C4-2B (cell line): ENCODE measurements at regions not wholly inside any gene's neighbourhood (a gene's known extent, or its start where the extent isn't known, plus 50 kb on each side); places are given as distances from the start of the nearest gene placed in this dataset.

Source experiments
- ZFX ChIP-seq: fragments of 450-650 bp; IDR thresholded peaks from 2 replicates; pipeline ENCODE4 v1.6.1; 2017
- TF ChIP-seq, protein P1 (sequence below): fragments of 450-650 bp; conservative IDR thresholded peaks from 2 replicates; pipeline ENCODE4 v1.5.1; 2017; ENCODE audit warnings: mild to moderate bottlenecking

DNA sequence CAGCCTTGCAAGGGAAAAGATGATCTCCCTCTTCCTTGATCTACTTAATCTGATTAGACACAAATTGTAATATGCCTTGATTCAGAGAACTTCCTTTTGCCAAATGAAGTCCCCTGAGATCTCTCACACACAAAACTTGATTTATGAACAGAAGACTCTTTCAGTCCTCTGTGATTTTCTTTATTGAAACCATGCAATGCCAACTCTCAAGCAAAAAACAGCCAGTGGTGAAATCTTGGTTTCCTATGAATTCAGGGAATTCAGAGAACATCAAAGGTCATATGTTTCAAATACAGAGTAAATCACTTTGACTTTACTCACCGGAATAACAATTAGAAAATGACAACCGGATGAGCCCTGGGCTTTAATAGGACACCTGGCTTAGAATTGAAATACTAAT, 211.7 kb downstream of the ABHD5 start:
- TF ChIP-seq, protein P1, sequence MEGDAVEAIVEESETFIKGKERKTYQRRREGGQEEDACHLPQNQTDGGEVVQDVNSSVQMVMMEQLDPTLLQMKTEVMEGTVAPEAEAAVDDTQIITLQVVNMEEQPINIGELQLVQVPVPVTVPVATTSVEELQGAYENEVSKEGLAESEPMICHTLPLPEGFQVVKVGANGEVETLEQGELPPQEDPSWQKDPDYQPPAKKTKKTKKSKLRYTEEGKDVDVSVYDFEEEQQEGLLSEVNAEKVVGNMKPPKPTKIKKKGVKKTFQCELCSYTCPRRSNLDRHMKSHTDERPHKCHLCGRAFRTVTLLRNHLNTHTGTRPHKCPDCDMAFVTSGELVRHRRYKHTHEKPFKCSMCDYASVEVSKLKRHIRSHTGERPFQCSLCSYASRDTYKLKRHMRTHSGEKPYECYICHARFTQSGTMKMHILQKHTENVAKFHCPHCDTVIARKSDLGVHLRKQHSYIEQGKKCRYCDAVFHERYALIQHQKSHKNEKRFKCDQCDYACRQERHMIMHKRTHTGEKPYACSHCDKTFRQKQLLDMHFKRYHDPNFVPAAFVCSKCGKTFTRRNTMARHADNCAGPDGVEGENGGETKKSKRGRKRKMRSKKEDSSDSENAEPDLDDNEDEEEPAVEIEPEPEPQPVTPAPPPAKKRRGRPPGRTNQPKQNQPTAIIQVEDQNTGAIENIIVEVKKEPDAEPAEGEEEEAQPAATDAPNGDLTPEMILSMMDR, result no peak
- TF ChIP-seq ZFX, result no peak
